DND-41 (cell line): ENCODE measurements at regions not wholly inside any gene's neighbourhood (a gene's known extent, or its start where the extent isn't known, plus 50 kb on each side); places are given as distances from the start of the nearest gene placed in this dataset.

Source experiments
- ATAC-seq: fragments of 200-7000 bp; cut with Tn5 transposase; 3 replicates; pipeline ENCODE4 v1.9.1; 2021; ENCODE audit warnings: low read depth; ENCODE audit not compliant: insufficient read depth
- DNase-seq: peaks from one replicate; pipeline ENCODE4 v3.0.0-alpha.2; 2020
- H2AFZ ChIP-seq: 2 replicates; pipeline ENCODE4 v1.6.0; 2012; ENCODE audit warnings: low read depth, low read length
- H3K27ac ChIP-seq: 2 replicates; pipeline ENCODE4 v1.5.1; 2012; ENCODE audit warnings: low read length, inconsistent platforms
- H3K27me3 ChIP-seq: fragments of 200-600 bp; sonication (generic); 2 replicates; pipeline ENCODE4 v1.6.0; 2012; ENCODE audit warnings: low read length, mild to moderate bottlenecking, inconsistent platforms; ENCODE audit not compliant: insufficient read depth, poor library complexity
- H3K36me3 ChIP-seq: 2 replicates; pipeline ENCODE4 v1.5.1; 2012; ENCODE audit warnings: low read length, inconsistent platforms; ENCODE audit not compliant: insufficient read depth
- H3K4me1 ChIP-seq: 2 replicates; pipeline ENCODE4 v1.5.1; 2012; ENCODE audit warnings: mild to moderate bottlenecking, low read length; ENCODE audit not compliant: insufficient read depth
- H3K4me2 ChIP-seq: 2 replicates; pipeline ENCODE4 v1.6.0; 2012; ENCODE audit warnings: mild to moderate bottlenecking, moderate library complexity, low read length, inconsistent platforms; ENCODE audit not compliant: insufficient read depth
- H3K4me3 ChIP-seq, 2 experiments: fragments of 200-600 bp in 1 of 2; shearing (Covaris generic) in 1 of 2; 2 replicates each; pipeline ENCODE4 v1.5.1; 2012 to 2016; ENCODE audit warnings: inconsistent platforms in 2 of 2, low read length in 2 of 2, mild to moderate bottlenecking in 2 of 2, low read depth in 1 of 2, moderate library complexity in 1 of 2
- H3K79me2 ChIP-seq: 2 replicates; pipeline ENCODE4 v1.6.0; 2012; ENCODE audit warnings: low read length, inconsistent platforms; ENCODE audit not compliant: insufficient read depth
- H3K9ac ChIP-seq: 2 replicates; pipeline ENCODE4 v1.6.0; 2012; ENCODE audit warnings: low read depth, mild to moderate bottlenecking, inconsistent platforms, low read length, moderate library complexity
- H3K9me3 ChIP-seq: 2 replicates; pipeline ENCODE4 v1.5.1; 2012; ENCODE audit warnings: low read length, moderate library complexity, mild to moderate bottlenecking, inconsistent platforms; ENCODE audit not compliant: insufficient read depth, severe bottlenecking
- H4K20me1 ChIP-seq: 2 replicates; pipeline ENCODE4 v1.6.0; 2012; ENCODE audit warnings: low read length; ENCODE audit not compliant: insufficient read depth
- EZH2 ChIP-seq: IDR thresholded peaks from 3 replicates; pipeline ENCODE4 v1.6.1; 2012; ENCODE audit warnings: borderline replicate concordance, low read depth, mild to moderate bottlenecking, moderate library complexity, low read length, inconsistent platforms; ENCODE audit not compliant: severe bottlenecking
- TF ChIP-seq, protein P1 (sequence below): IDR thresholded peaks from 2 replicates; pipeline ENCODE4 v1.5.1; 2012; ENCODE audit warnings: borderline replicate concordance, low read length, moderate library complexity, mild to moderate bottlenecking; ENCODE audit not compliant: poor library complexity, severe bottlenecking; ENCODE audit errors: extremely low read depth

- ATAC-seq = no peak
Measured at GRCh38 chr2:144896341-144896740, 376.4 kb upstream of the ZEB2 start.

GRCh38 chr2:144894612-144895599 is 375.0 kb upstream of the ZEB2 start:
- no peak for TF ChIP-seq EZH2
- TF ChIP-seq, protein P1, sequence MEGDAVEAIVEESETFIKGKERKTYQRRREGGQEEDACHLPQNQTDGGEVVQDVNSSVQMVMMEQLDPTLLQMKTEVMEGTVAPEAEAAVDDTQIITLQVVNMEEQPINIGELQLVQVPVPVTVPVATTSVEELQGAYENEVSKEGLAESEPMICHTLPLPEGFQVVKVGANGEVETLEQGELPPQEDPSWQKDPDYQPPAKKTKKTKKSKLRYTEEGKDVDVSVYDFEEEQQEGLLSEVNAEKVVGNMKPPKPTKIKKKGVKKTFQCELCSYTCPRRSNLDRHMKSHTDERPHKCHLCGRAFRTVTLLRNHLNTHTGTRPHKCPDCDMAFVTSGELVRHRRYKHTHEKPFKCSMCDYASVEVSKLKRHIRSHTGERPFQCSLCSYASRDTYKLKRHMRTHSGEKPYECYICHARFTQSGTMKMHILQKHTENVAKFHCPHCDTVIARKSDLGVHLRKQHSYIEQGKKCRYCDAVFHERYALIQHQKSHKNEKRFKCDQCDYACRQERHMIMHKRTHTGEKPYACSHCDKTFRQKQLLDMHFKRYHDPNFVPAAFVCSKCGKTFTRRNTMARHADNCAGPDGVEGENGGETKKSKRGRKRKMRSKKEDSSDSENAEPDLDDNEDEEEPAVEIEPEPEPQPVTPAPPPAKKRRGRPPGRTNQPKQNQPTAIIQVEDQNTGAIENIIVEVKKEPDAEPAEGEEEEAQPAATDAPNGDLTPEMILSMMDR = no peak
- Histone ChIP-seq H3K9ac (no peak overlapping the region), H3K27me3 (no peaks in the 10 kb centered on the region), H4K20me1 (no peaks in the 10 kb centered on the region), H3K4me2 (no peak overlapping the region), H3K27ac (no peak overlapping the region), H3K36me3 (no peaks in the 10 kb centered on the region), H3K79me2 (no peaks in the 10 kb centered on the region), H3K4me3 (no peak overlapping the region), H3K9me3 (no peaks in the 10 kb centered on the region), H3K4me1 (no peaks in the 10 kb centered on the region; the same call in 1 of the 2 replicates), H2AFZ (no peak overlapping the region)
- ATAC-seq (no peak), DNase-seq (no peak)

More at GRCh38 chr2:144896341-144896740, 376.4 kb upstream of the ZEB2 start:
- Histone ChIP-seq H3K9ac (no peak overlapping the region), H3K79me2 (no peaks in the 10 kb centered on the region), H3K4me1 (no peaks in the 10 kb centered on the region; the same call in 1 of the 2 replicates), H3K9me3 (no peaks in the 10 kb centered on the region), H4K20me1 (no peaks in the 10 kb centered on the region), H2AFZ (no peak overlapping the region), H3K27ac (no peak overlapping the region), H3K4me2 (no peak overlapping the region), H3K36me3 (no peaks in the 10 kb centered on the region), H3K27me3 (no peaks in the 10 kb centered on the region), H3K4me3 (no peak overlapping the region)
- no peak for TF ChIP-seq EZH2
- TF ChIP-seq, protein P1 = no peak
- DNase-seq = no peak

GRCh38 chr2:144893464-144893863 is 373.5 kb upstream of the ZEB2 start:
- H3K36me3 ChIP-seq = no peaks in the 10 kb centered on the region
- DNase-seq = no peak
- H2AFZ ChIP-seq = no peak overlapping the region
- ATAC-seq = no peak
- no peak overlapping the region for H3K27ac ChIP-seq
- no peaks in the 10 kb centered on the region for H3K9me3 ChIP-seq
- no peak overlapping the region for H3K4me2 ChIP-seq
- no peaks in the 10 kb centered on the region; the same call in 1 of the 2 replicates for H3K4me1 ChIP-seq
- no peak overlapping the region for H3K4me3 ChIP-seq
- TF ChIP-seq, protein P1 = no peak
- TF ChIP-seq EZH2 = no peak
- no peaks in the 10 kb centered on the region for H3K79me2 ChIP-seq
- no peaks in the 10 kb centered on the region for H3K27me3 ChIP-seq
- no peak overlapping the region for H3K9ac ChIP-seq
- H4K20me1 ChIP-seq = no peaks in the 10 kb centered on the region
